ENCODE measurements at regions not wholly inside any gene's neighbourhood (a gene's known extent, or its start where the extent isn't known, plus 50 kb on each side); places are given as distances from the start of the nearest gene placed in this dataset.
"Not testable (repeated sequence)": the region's sequence is repeated elsewhere in the genome, so short reads cannot be mapped to it uniquely, and the experiment has no call there.

GRCh38 chr12:107178776-107179175 is 85.4 kb upstream of the CRY1 start:
- Histone ChIP-seq H3K4me1 (ENCODE audit: control insufficient read depth in 2 of 2, insufficient read depth in 2 of 2, low read length in 2 of 2) (no peaks in the 10 kb centered on the region), H3K9ac (ENCODE audit: low read depth in 1 of 2, low read length in 2 of 2) (no peak overlapping the region), H3K27ac (ENCODE audit: low read depth in 2 of 2, low read length in 2 of 2) (no peak overlapping the region), H3K9me3 (ENCODE audit: control insufficient read depth in 2 of 2, low read length in 2 of 2) (no peaks in the 10 kb centered on the region), H3K27me3 (ENCODE audit: control insufficient read depth in 2 of 2, insufficient read depth in 2 of 2, low read length in 2 of 2) (no peaks in the 10 kb centered on the region), H3K4me3 (ENCODE audit: low read length in 2 of 2) (no peak overlapping the region), H3K36me3 (ENCODE audit: control insufficient read depth in 2 of 2, insufficient read depth in 2 of 2, low read length in 2 of 2) (no peaks in the 10 kb centered on the region)

GRCh38 chr12:107179871-107180270 is 86.5 kb upstream of the CRY1 start:
- H3K9ac ChIP-seq (ENCODE audit: low read depth in 1 of 2, low read length in 2 of 2): no peak overlapping the region
- no peak overlapping the region for H3K27ac ChIP-seq (ENCODE audit: low read depth in 2 of 2, low read length in 2 of 2)
- H3K36me3 ChIP-seq (ENCODE audit: control insufficient read depth in 2 of 2, insufficient read depth in 2 of 2, low read length in 2 of 2): no peaks in the 10 kb centered on the region
- no peaks in the 10 kb centered on the region for H3K4me1 ChIP-seq (ENCODE audit: control insufficient read depth in 2 of 2, insufficient read depth in 2 of 2, low read length in 2 of 2)
- H3K4me3 ChIP-seq (ENCODE audit: low read length in 2 of 2): no peak overlapping the region
- no peaks in the 10 kb centered on the region for H3K9me3 ChIP-seq (ENCODE audit: control insufficient read depth in 2 of 2, low read length in 2 of 2)
- H3K27me3 ChIP-seq (ENCODE audit: control insufficient read depth in 2 of 2, insufficient read depth in 2 of 2, low read length in 2 of 2): no peaks in the 10 kb centered on the region

GRCh38 chr12:107180272-107180671 is 86.9 kb upstream of the CRY1 start:
- H3K36me3 ChIP-seq (ENCODE audit: control insufficient read depth in 2 of 2, insufficient read depth in 2 of 2, low read length in 2 of 2): no peaks in the 10 kb centered on the region
- no peaks in the 10 kb centered on the region for H3K4me1 ChIP-seq (ENCODE audit: control insufficient read depth in 2 of 2, insufficient read depth in 2 of 2, low read length in 2 of 2)
- no peaks in the 10 kb centered on the region for H3K27me3 ChIP-seq (ENCODE audit: control insufficient read depth in 2 of 2, insufficient read depth in 2 of 2, low read length in 2 of 2)
- H3K27ac ChIP-seq (ENCODE audit: low read depth in 2 of 2, low read length in 2 of 2): no peak overlapping the region
- no peak overlapping the region for H3K4me3 ChIP-seq (ENCODE audit: low read length in 2 of 2)
- H3K9ac ChIP-seq (ENCODE audit: low read depth in 1 of 2, low read length in 2 of 2): no peak overlapping the region
- no peaks in the 10 kb centered on the region for H3K9me3 ChIP-seq (ENCODE audit: control insufficient read depth in 2 of 2, low read length in 2 of 2)

- no peaks in the 10 kb centered on the region for H3K27me3 ChIP-seq (ENCODE audit: control insufficient read depth in 2 of 2, insufficient read depth in 2 of 2, low read length in 2 of 2)
- H3K4me3 ChIP-seq (ENCODE audit: low read length in 2 of 2): no peak overlapping the region
- H3K9me3 ChIP-seq (ENCODE audit: control insufficient read depth in 2 of 2, low read length in 2 of 2): no peaks in the 10 kb centered on the region
- no peak overlapping the region for H3K27ac ChIP-seq (ENCODE audit: low read depth in 2 of 2, low read length in 2 of 2)
- H3K36me3 ChIP-seq (ENCODE audit: control insufficient read depth in 2 of 2, insufficient read depth in 2 of 2, low read length in 2 of 2): no peaks in the 10 kb centered on the region
- H3K4me1 ChIP-seq (ENCODE audit: control insufficient read depth in 2 of 2, insufficient read depth in 2 of 2, low read length in 2 of 2): no peaks in the 10 kb centered on the region
- no peak overlapping the region for H3K9ac ChIP-seq (ENCODE audit: low read depth in 1 of 2, low read length in 2 of 2)
Measured at GRCh38 chr12:107184359-107184930, 91.1 kb upstream of the CRY1 start.

GRCh38 chr12:107196681-107197080 is 103.3 kb upstream of the CRY1 start:
- Histone ChIP-seq H3K36me3 (ENCODE audit: control insufficient read depth in 2 of 2, insufficient read depth in 2 of 2, low read length in 2 of 2) (no peaks in the 10 kb centered on the region), H3K27me3 (ENCODE audit: control insufficient read depth in 2 of 2, insufficient read depth in 2 of 2, low read length in 2 of 2) (no peaks in the 10 kb centered on the region), H3K9ac (ENCODE audit: low read depth in 1 of 2, low read length in 2 of 2) (no peak overlapping the region), H3K9me3 (ENCODE audit: control insufficient read depth in 2 of 2, low read length in 2 of 2) (no peaks in the 10 kb centered on the region), H3K27ac (ENCODE audit: low read depth in 2 of 2, low read length in 2 of 2) (no peak overlapping the region), H3K4me3 (ENCODE audit: low read length in 2 of 2) (no peak overlapping the region), H3K4me1 (ENCODE audit: control insufficient read depth in 2 of 2, insufficient read depth in 2 of 2, low read length in 2 of 2) (no peaks in the 10 kb centered on the region)

GRCh38 chr12:107200394-107200793 is 107.0 kb upstream of the CRY1 start:
- no peaks in the 10 kb centered on the region for H3K4me1 ChIP-seq (ENCODE audit: control insufficient read depth in 2 of 2, insufficient read depth in 2 of 2, low read length in 2 of 2)
- no peaks in the 10 kb centered on the region for H3K9me3 ChIP-seq (ENCODE audit: control insufficient read depth in 2 of 2, low read length in 2 of 2)
- H3K36me3 ChIP-seq (ENCODE audit: control insufficient read depth in 2 of 2, insufficient read depth in 2 of 2, low read length in 2 of 2): no peaks in the 10 kb centered on the region
- no peak overlapping the region for H3K4me3 ChIP-seq (ENCODE audit: low read length in 2 of 2)
- no peak overlapping the region for H3K9ac ChIP-seq (ENCODE audit: low read depth in 1 of 2, low read length in 2 of 2)
- no peaks in the 10 kb centered on the region for H3K27me3 ChIP-seq (ENCODE audit: control insufficient read depth in 2 of 2, insufficient read depth in 2 of 2, low read length in 2 of 2)
- H3K27ac ChIP-seq (ENCODE audit: low read depth in 2 of 2, low read length in 2 of 2): no peak overlapping the region

GRCh38 chr12:107207931-107208525 is 114.7 kb upstream of the CRY1 start:
- H3K27ac ChIP-seq (ENCODE audit: low read depth in 2 of 2, low read length in 2 of 2): no peak overlapping the region
- H3K36me3 ChIP-seq (ENCODE audit: control insufficient read depth in 2 of 2, insufficient read depth in 2 of 2, low read length in 2 of 2): no peaks in the 10 kb centered on the region
- no peak overlapping the region for H3K9ac ChIP-seq (ENCODE audit: low read depth in 1 of 2, low read length in 2 of 2)
- H3K27me3 ChIP-seq (ENCODE audit: control insufficient read depth in 2 of 2, insufficient read depth in 2 of 2, low read length in 2 of 2): no peaks in the 10 kb centered on the region
- no peaks in the 10 kb centered on the region for H3K4me1 ChIP-seq (ENCODE audit: control insufficient read depth in 2 of 2, insufficient read depth in 2 of 2, low read length in 2 of 2)
- H3K9me3 ChIP-seq (ENCODE audit: control insufficient read depth in 2 of 2, low read length in 2 of 2): no peaks in the 10 kb centered on the region
- H3K4me3 ChIP-seq (ENCODE audit: low read length in 2 of 2): no peak overlapping the region

GRCh38 chr12:107209700-107210099 is 116.4 kb upstream of the CRY1 start:
- not testable (repeated sequence) for H3K27me3 ChIP-seq (ENCODE audit: control insufficient read depth in 2 of 2, insufficient read depth in 2 of 2, low read length in 2 of 2); H3K36me3 ChIP-seq (ENCODE audit: control insufficient read depth in 2 of 2, insufficient read depth in 2 of 2, low read length in 2 of 2); H3K4me3 ChIP-seq (ENCODE audit: low read length in 2 of 2); H3K9me3 ChIP-seq (ENCODE audit: control insufficient read depth in 2 of 2, low read length in 2 of 2); H3K4me1 ChIP-seq (ENCODE audit: control insufficient read depth in 2 of 2, insufficient read depth in 2 of 2, low read length in 2 of 2); H3K27ac ChIP-seq (ENCODE audit: low read depth in 2 of 2, low read length in 2 of 2); H3K9ac ChIP-seq (ENCODE audit: low read depth in 1 of 2, low read length in 2 of 2)

GRCh38 chr12:107214373-107214773 is 121.0 kb upstream of the CRY1 start:
- not testable (repeated sequence) for H3K9me3 ChIP-seq (ENCODE audit: control insufficient read depth in 2 of 2, low read length in 2 of 2); H3K36me3 ChIP-seq (ENCODE audit: control insufficient read depth in 2 of 2, insufficient read depth in 2 of 2, low read length in 2 of 2); H3K4me3 ChIP-seq (ENCODE audit: low read length in 2 of 2); H3K27ac ChIP-seq (ENCODE audit: low read depth in 2 of 2, low read length in 2 of 2); H3K4me1 ChIP-seq (ENCODE audit: control insufficient read depth in 2 of 2, insufficient read depth in 2 of 2, low read length in 2 of 2); H3K9ac ChIP-seq (ENCODE audit: low read depth in 1 of 2, low read length in 2 of 2); H3K27me3 ChIP-seq (ENCODE audit: control insufficient read depth in 2 of 2, insufficient read depth in 2 of 2, low read length in 2 of 2)

GRCh38 chr12:107216411-107216810 is 123.1 kb upstream of the CRY1 start:
- not testable (repeated sequence) for H3K9ac ChIP-seq (ENCODE audit: low read depth in 1 of 2, low read length in 2 of 2); H3K27ac ChIP-seq (ENCODE audit: low read depth in 2 of 2, low read length in 2 of 2); H3K9me3 ChIP-seq (ENCODE audit: control insufficient read depth in 2 of 2, low read length in 2 of 2); H3K27me3 ChIP-seq (ENCODE audit: control insufficient read depth in 2 of 2, insufficient read depth in 2 of 2, low read length in 2 of 2); H3K4me3 ChIP-seq (ENCODE audit: low read length in 2 of 2); H3K4me1 ChIP-seq (ENCODE audit: control insufficient read depth in 2 of 2, insufficient read depth in 2 of 2, low read length in 2 of 2); H3K36me3 ChIP-seq (ENCODE audit: control insufficient read depth in 2 of 2, insufficient read depth in 2 of 2, low read length in 2 of 2)

- Histone ChIP-seq H3K27me3 (ENCODE audit: control insufficient read depth in 2 of 2, insufficient read depth in 2 of 2, low read length in 2 of 2) (peaks cover 3 to 8% of the 10 kb centered on the region in 2 donors), H3K27ac (ENCODE audit: low read depth in 2 of 2, low read length in 2 of 2) (no peak overlapping the region), H3K9ac (ENCODE audit: low read depth in 1 of 2, low read length in 2 of 2) (no peak overlapping the region)
Measured at GRCh38 chr12:107219301-107219700, 126.0 kb upstream of the CRY1 start.

More at GRCh38 chr12:107219301-107219700, 126.0 kb upstream of the CRY1 start:
- no peak overlapping the region for H3K4me3 ChIP-seq (ENCODE audit: low read length in 2 of 2)
- no peaks in the 10 kb centered on the region for H3K9me3 ChIP-seq (ENCODE audit: control insufficient read depth in 2 of 2, low read length in 2 of 2)
- H3K36me3 ChIP-seq (ENCODE audit: control insufficient read depth in 2 of 2, insufficient read depth in 2 of 2, low read length in 2 of 2): no peaks in the 10 kb centered on the region
- no peaks in the 10 kb centered on the region for H3K4me1 ChIP-seq (ENCODE audit: control insufficient read depth in 2 of 2, insufficient read depth in 2 of 2, low read length in 2 of 2)

All from mucosa of rectum (tissue), 2 donors.